ENCODE measurements at regions not wholly inside any gene's neighbourhood (a gene's known extent, or its start where the extent isn't known, plus 50 kb on each side); places are given as distances from the start of the nearest gene placed in this dataset.

DNA sequence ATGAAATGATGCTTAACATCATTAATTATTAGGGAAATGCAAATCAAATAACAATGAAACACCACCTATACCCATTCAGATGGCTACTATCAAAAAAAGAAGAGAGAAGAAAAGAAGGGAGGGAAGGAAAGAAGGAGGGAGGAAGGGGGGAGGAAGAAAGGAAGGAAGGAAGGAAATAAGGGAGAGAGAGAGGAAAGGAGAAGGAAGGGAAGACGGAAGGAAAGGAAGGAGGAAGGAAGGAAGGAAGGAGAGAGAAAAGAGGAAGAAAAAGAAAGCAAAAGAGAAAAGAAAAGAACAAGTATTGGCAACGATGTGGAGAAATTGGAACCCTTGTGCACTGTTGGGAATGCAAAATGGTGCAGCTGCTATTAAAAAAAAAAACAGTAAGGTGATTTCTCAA lies 363.3 kb downstream of the TNS1 start:
- in situ Hi-C loops (cut with HindIII; ENCODE audit: extremely low pct_ligation_motif_present, low pct_unique_long_range_greater_than_20kb), result no loop called here
- DNase-seq (ENCODE audit: low spot score) (no peak), ATAC-seq (no peak), FAIRE-seq (no peak)
- Histone ChIP-seq H3K27me3 (ENCODE audit: control insufficient read depth in 1 of 2, insufficient read depth in 2 of 2, low read length in 2 of 2) (peaks cover 0 to 9% of the 10 kb centered on the region in 2 experiments; a peak in 2 of 5 replicates), H2AFZ (ENCODE audit: low read length) (no peak overlapping the region), H3K4me2 (ENCODE audit: low read depth, low read length) (no peak overlapping the region), H4K20me1 (ENCODE audit: insufficient read depth, low read length) (no peaks in the 10 kb centered on the region), H3K9ac (ENCODE audit: insufficient read depth, low read depth, low read length) (no peak overlapping the region), H3K27ac (ENCODE audit: extremely low read length, insufficient read depth, low read length) (no peak overlapping the region), H3K4me3 (replicated peaks in 1 of 3; ENCODE audit: insufficient read depth in 1 of 3, low read depth in 2 of 3, low read length in 3 of 3) (no peak overlapping the region), H3K4me1 (ENCODE audit: insufficient read depth, low read length) (no peaks in the 10 kb centered on the region), H3K36me3 (replicated peaks in 1 of 2; ENCODE audit: control insufficient read depth in 1 of 2, insufficient read depth in 2 of 2, low read length in 2 of 2) (no peaks in the 10 kb centered on the region), H3K79me2 (ENCODE audit: insufficient read depth, low read length) (no peaks in the 10 kb centered on the region), H3K9me3 (ENCODE audit: low read length) (no peaks in the 10 kb centered on the region)
- POLR2A ChIA-PET, result no interaction called here
- TF ChIP-seq PHB2 (IDR thresholded peaks at IDR 0.05; ENCODE audit: partially characterized antibody) (peak; percentile 40), NONO (IDR thresholded peaks at IDR 0.05) (0 out of 2 replicates have a peak, but pooled peaks have one; percentile 71), NONO (CRISPR knock-in tag; conservative IDR thresholded peaks at IDR 0.05) (no peak), RAD51 (IDR thresholded peaks at IDR 0.05; ENCODE audit: borderline replicate concordance) (0 out of 2 replicates have a peak, but pooled peaks have one; percentile 7)
- TF ChIP-seq, protein P1, sequence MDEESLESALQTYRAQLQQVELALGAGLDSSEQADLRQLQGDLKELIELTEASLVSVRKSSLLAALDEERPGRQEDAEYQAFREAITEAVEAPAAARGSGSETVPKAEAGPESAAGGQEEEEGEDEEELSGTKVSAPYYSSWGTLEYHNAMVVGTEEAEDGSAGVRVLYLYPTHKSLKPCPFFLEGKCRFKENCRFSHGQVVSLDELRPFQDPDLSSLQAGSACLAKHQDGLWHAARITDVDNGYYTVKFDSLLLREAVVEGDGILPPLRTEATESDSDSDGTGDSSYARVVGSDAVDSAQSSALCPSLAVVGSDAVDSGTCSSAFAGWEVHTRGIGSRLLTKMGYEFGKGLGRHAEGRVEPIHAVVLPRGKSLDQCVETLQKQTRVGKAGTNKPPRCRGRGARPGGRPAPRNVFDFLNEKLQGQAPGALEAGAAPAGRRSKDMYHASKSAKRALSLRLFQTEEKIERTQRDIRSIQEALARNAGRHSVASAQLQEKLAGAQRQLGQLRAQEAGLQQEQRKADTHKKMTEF (CRISPR knock-in tag; IDR thresholded peaks at IDR 0.05), result no peak
- TF ChIP-seq, protein P2, sequence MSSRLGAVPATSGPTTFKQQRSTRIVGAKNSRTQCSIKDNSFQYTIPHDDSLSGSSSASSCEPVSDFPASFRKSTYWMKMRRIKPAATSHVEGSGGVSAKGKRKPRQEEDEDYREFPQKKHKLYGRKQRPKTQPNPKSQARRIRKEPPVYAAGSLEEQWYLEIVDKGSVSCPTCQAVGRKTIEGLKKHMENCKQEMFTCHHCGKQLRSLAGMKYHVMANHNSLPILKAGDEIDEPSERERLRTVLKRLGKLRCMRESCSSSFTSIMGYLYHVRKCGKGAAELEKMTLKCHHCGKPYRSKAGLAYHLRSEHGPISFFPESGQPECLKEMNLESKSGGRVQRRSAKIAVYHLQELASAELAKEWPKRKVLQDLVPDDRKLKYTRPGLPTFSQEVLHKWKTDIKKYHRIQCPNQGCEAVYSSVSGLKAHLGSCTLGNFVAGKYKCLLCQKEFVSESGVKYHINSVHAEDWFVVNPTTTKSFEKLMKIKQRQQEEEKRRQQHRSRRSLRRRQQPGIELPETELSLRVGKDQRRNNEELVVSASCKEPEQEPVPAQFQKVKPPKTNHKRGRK (CRISPR knock-in tag; IDR thresholded peaks at IDR 0.05), result 0 out of 2 replicates have a peak, but pooled peaks have one; percentile 48
- BruUV-seq (replicated peaks), result no TSS peak
- CTCF ChIA-PET (ENCODE audit: low intra/inter-chr PET ratio, low total read pairs), result no interaction called here
- intact Hi-C loops (cut with micrococcal nuclease; ENCODE audit: unreplicated experiment), result no loop called here
- 5% methylated on average over 2 of the region's 2 CpGs for WGBS (ENCODE audit: low lambda C conversion rate)

DNA sequence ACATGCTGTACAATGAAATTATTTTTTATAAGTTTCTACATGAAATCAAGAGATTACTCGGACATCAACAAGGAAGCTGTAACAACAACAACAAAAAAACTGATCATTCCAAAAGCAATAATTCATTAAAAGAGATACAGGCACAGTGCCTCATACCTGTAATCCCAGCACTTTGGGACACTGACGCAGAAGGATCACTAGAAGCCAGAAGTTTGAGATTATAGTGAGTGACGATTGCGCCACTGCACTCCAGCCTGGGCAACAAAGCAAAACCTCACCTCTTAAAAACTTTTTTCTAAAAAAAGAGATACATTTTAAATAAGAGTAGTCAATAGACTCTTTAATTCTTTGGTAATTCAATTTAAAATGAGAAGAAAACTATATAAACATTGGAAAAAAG lies 364.3 kb downstream of the TNS1 start:
- no peaks in the 10 kb centered on the region for H3K79me2 ChIP-seq (ENCODE audit: insufficient read depth, low read length)
- H3K9me3 ChIP-seq (ENCODE audit: low read length), result no peaks in the 10 kb centered on the region
- no peak overlapping the region for H3K9ac ChIP-seq (ENCODE audit: insufficient read depth, low read depth, low read length)
- H3K27me3 ChIP-seq (ENCODE audit: control insufficient read depth in 1 of 2, insufficient read depth in 2 of 2, low read length in 2 of 2), result peaks cover 0 to 12% of the 10 kb centered on the region in 2 experiments; a peak in 2 of 5 replicates
- intact Hi-C loops (cut with micrococcal nuclease; ENCODE audit: unreplicated experiment), result no loop called here
- no peaks in the 10 kb centered on the region for H3K36me3 ChIP-seq (replicated peaks in 1 of 2; ENCODE audit: control insufficient read depth in 1 of 2, insufficient read depth in 2 of 2, low read length in 2 of 2)
- BruUV-seq (replicated peaks), result no TSS peak
- DNase-seq (ENCODE audit: low spot score), result no peak
- no peaks in the 10 kb centered on the region for H4K20me1 ChIP-seq (ENCODE audit: insufficient read depth, low read length)
- no peak for ATAC-seq
- in situ Hi-C loops (cut with HindIII; ENCODE audit: extremely low pct_ligation_motif_present, low pct_unique_long_range_greater_than_20kb), result no loop called here
- no peak overlapping the region for H3K27ac ChIP-seq (ENCODE audit: extremely low read length, insufficient read depth, low read length)
- WGBS (ENCODE audit: low lambda C conversion rate), result 63% methylated on average over 4 of the region's 4 CpGs
- TF ChIP-seq ZFP37 (CRISPR knock-in tag; IDR thresholded peaks at IDR 0.05; ENCODE audit: borderline replicate concordance) (no peak), FOXO4 (CRISPR knock-in tag; conservative IDR thresholded peaks at IDR 0.05) (0 out of 2 replicates have a peak, but pooled peaks have one; percentile 21)
- POLR2A ChIA-PET, result no interaction called here
- CTCF ChIA-PET (ENCODE audit: low intra/inter-chr PET ratio, low total read pairs), result no interaction called here
- H3K4me3 ChIP-seq (replicated peaks in 1 of 3; ENCODE audit: insufficient read depth in 1 of 3, low read depth in 2 of 3, low read length in 3 of 3), result no peak overlapping the region
- no peaks in the 10 kb centered on the region for H3K4me1 ChIP-seq (ENCODE audit: insufficient read depth, low read length)
- no peak overlapping the region for H3K4me2 ChIP-seq (ENCODE audit: low read depth, low read length)
- H2AFZ ChIP-seq (ENCODE audit: low read length), result no peak overlapping the region
- FAIRE-seq, result no peak
